ENCODE measurements at regions not wholly inside any gene's neighbourhood (a gene's known extent, or its start where the extent isn't known, plus 50 kb on each side); places are given as distances from the start of the nearest gene placed in this dataset.

GRCh38 chr7:12967322-12967721 lies 279.9 kb downstream of the ARL4A start:
- H3K4me3 ChIP-seq = no peak overlapping the region
- TF ChIP-seq EZH2phosphoT487 (IDR thresholded peaks at IDR 0.05; ENCODE audit: insufficient read depth, low read depth) (no peak), EZH2 (IDR thresholded peaks at IDR 0.05; ENCODE audit: insufficient read depth, poor library complexity, severe bottlenecking) (no peak)
- no peaks in the 10 kb centered on the region for H4K20me1 ChIP-seq (ENCODE audit: insufficient read depth)
- no peaks in the 10 kb centered on the region for H3F3A ChIP-seq (ENCODE audit: insufficient read depth)
- no peak for DNase-seq
- H3K27me3 ChIP-seq (replicated peaks; ENCODE audit: insufficient read depth) = no peaks in the 10 kb centered on the region
- no peaks in the 10 kb centered on the region for H3K9me2 ChIP-seq (ENCODE audit: insufficient read depth)
- no peak overlapping the region for H3K4me2 ChIP-seq (ENCODE audit: unreplicated experiment)
- H3K36me3 ChIP-seq (ENCODE audit: low read depth) = no peaks in the 10 kb centered on the region
- in situ Hi-C loops (cut with MboI) = no loop called here
- H2AFZ ChIP-seq = no peak overlapping the region
- no peak overlapping the region for H3K9ac ChIP-seq
- H3K4me1 ChIP-seq (ENCODE audit: insufficient read depth) = no peaks in the 10 kb centered on the region
- 68 to 74% methylated on average over 3 of the region's 3 CpGs for WGBS, 2 experiments (ENCODE audit: low coverage in 1 of 2, low lambda C conversion rate in 2 of 2, missing lambda C conversion rate in 2 of 2)
- no peak overlapping the region for H3K27ac ChIP-seq
- H3K9me3 ChIP-seq (ENCODE audit: low read depth) = no peaks in the 10 kb centered on the region
- no peaks in the 10 kb centered on the region for H3K79me2 ChIP-seq (ENCODE audit: insufficient read depth)

DNA sequence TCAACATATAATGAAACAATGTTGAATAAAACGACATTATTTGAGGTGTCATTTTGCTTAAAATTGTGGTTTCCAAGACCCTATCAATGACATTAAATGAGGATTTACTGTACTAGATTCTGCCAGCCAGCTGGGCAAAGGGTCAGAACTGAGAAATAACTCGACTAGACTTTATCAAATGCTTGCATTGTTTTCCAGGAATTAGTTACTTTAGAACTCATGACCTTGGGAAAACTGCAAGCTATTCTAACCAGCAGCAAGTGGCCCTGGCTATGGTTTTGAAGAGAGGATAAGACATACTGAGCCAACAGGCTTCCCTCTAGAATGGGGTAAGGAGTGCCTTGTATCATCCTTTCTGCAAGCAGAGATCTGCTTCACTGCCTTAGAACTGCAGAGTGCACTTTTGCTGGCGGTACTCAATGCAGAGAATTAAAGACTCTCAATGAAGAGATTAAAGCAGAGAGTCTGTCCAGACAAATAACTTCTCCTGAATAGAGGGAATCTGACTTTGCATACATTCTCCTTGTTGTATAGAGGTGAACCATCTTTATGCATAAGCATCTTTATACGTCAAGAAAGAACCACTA lies 281.5 kb downstream of the ARL4A start:
- in situ Hi-C loops (cut with MboI) = no loop called here
- no peak overlapping the region for H3K27ac ChIP-seq
- H3K27me3 ChIP-seq (replicated peaks; ENCODE audit: insufficient read depth) = no peaks in the 10 kb centered on the region
- no peak for DNase-seq
- WGBS, 2 experiments (ENCODE audit: low coverage in 1 of 2, low lambda C conversion rate in 2 of 2, missing lambda C conversion rate in 2 of 2) = 64 to 69% methylated on average over 4 of the region's 4 CpGs
- no peaks in the 10 kb centered on the region for H3K9me2 ChIP-seq (ENCODE audit: insufficient read depth)
- H2AFZ ChIP-seq = no peak overlapping the region
- TF ChIP-seq EZH2phosphoT487 (IDR thresholded peaks at IDR 0.05; ENCODE audit: insufficient read depth, low read depth) (no peak), EZH2 (IDR thresholded peaks at IDR 0.05; ENCODE audit: insufficient read depth, poor library complexity, severe bottlenecking) (no peak)
- H3K4me2 ChIP-seq (ENCODE audit: unreplicated experiment) = no peak overlapping the region
- H3K36me3 ChIP-seq (ENCODE audit: low read depth) = no peaks in the 10 kb centered on the region
- no peaks in the 10 kb centered on the region for H3K9me3 ChIP-seq (ENCODE audit: low read depth)
- H3F3A ChIP-seq (ENCODE audit: insufficient read depth) = no peaks in the 10 kb centered on the region
- H3K4me1 ChIP-seq (ENCODE audit: insufficient read depth) = no peaks in the 10 kb centered on the region
- no peak overlapping the region for H3K9ac ChIP-seq
- H3K79me2 ChIP-seq (ENCODE audit: insufficient read depth) = no peaks in the 10 kb centered on the region
- H4K20me1 ChIP-seq (ENCODE audit: insufficient read depth) = no peaks in the 10 kb centered on the region
- no peak overlapping the region for H3K4me3 ChIP-seq

DNA sequence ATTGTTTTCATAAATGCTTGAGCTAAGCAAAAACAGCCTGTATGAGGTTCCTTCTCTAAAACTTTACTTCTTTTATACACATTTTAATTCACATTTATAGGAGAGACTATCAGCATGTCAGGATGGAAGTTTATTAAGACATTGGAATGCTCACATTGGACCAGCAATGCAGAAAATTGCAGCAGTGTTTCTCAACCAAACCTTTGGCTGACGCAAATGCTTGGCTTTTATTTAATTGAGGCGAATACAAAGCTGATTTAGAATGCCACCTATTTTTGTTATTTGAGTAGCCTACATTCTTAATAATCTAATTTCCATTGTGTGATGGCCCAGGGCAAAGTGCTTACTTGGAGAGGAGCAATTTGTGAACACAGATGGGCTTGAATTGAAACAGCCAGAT lies 283.2 kb downstream of the ARL4A start:
- Histone ChIP-seq H2AFZ (no peak overlapping the region), H3K27ac (no peak overlapping the region), H3K9ac (no peak overlapping the region), H3K4me1 (ENCODE audit: insufficient read depth) (no peaks in the 10 kb centered on the region), H3F3A (ENCODE audit: insufficient read depth) (no peaks in the 10 kb centered on the region), H3K27me3 (replicated peaks; ENCODE audit: insufficient read depth) (no peaks in the 10 kb centered on the region), H3K9me3 (ENCODE audit: low read depth) (no peaks in the 10 kb centered on the region), H3K36me3 (ENCODE audit: low read depth) (no peaks in the 10 kb centered on the region), H4K20me1 (ENCODE audit: insufficient read depth) (no peaks in the 10 kb centered on the region), H3K9me2 (ENCODE audit: insufficient read depth) (no peaks in the 10 kb centered on the region), H3K79me2 (ENCODE audit: insufficient read depth) (no peaks in the 10 kb centered on the region), H3K4me3 (no peak overlapping the region), H3K4me2 (ENCODE audit: unreplicated experiment) (no peak overlapping the region)
- no peak for DNase-seq
- in situ Hi-C loops (cut with MboI) = no loop called here
- 61 to 65% methylated on average over 2 of the region's 2 CpGs for WGBS, 2 experiments (ENCODE audit: low coverage in 1 of 2, low lambda C conversion rate in 2 of 2, missing lambda C conversion rate in 2 of 2)
- TF ChIP-seq EZH2phosphoT487 (IDR thresholded peaks at IDR 0.05; ENCODE audit: insufficient read depth, low read depth) (no peak), EZH2 (IDR thresholded peaks at IDR 0.05; ENCODE audit: insufficient read depth, poor library complexity, severe bottlenecking) (no peak)

DNA sequence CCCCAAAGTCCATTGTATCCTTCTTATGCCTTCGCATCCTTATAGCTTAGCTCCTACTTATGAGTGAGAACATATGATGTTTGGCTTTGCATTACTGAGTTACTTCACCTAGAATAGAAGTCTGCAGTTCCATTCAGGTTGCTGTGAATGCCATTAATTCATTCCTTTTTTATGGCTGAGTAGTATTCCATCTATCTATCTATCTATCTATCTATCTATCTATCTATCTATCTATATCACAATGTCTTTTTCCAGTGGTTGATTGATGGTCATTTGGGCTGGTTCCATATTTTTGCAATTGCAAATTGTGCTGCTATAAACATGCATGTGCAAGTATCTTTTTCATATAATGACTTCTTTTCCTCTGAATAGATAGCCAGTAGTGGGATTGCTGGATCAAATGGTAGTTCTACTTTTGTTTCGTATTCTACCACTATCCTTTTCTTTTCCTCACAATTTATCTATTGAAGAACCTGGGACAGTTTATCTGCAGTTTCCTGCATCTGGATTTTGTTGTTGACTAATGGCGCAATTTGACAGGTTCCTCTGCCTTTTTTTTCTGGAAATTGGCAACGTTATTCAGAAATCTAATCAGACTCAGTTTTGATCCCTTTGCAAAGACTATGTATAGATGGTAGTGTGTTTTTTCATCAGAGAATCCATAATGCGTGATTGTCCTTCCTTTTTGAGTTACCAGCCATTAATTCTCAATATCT lies 287.2 kb downstream of the ARL4A start:
- Histone ChIP-seq H3K9ac (no peak overlapping the region), H3F3A (ENCODE audit: insufficient read depth) (no peaks in the 10 kb centered on the region), H3K4me2 (ENCODE audit: unreplicated experiment) (no peak overlapping the region), H3K79me2 (ENCODE audit: insufficient read depth) (no peaks in the 10 kb centered on the region), H3K9me3 (ENCODE audit: low read depth) (no peaks in the 10 kb centered on the region), H3K27ac (no peak overlapping the region), H4K20me1 (ENCODE audit: insufficient read depth) (no peaks in the 10 kb centered on the region), H3K36me3 (ENCODE audit: low read depth) (no peaks in the 10 kb centered on the region), H3K9me2 (ENCODE audit: insufficient read depth) (no peaks in the 10 kb centered on the region), H2AFZ (no peak overlapping the region), H3K4me3 (no peak overlapping the region), H3K4me1 (ENCODE audit: insufficient read depth) (no peaks in the 10 kb centered on the region), H3K27me3 (replicated peaks; ENCODE audit: insufficient read depth) (no peaks in the 10 kb centered on the region)
- TF ChIP-seq EZH2phosphoT487 (IDR thresholded peaks at IDR 0.05; ENCODE audit: insufficient read depth, low read depth) (no peak), EZH2 (IDR thresholded peaks at IDR 0.05; ENCODE audit: insufficient read depth, poor library complexity, severe bottlenecking) (no peak)
- 19 to 20% methylated on average over 5 of the region's 5 CpGs for WGBS, 2 experiments (ENCODE audit: low coverage in 1 of 2, low lambda C conversion rate in 2 of 2, missing lambda C conversion rate in 2 of 2)
- DNase-seq = no peak
- in situ Hi-C loops (cut with MboI) = no loop called here

Measured in GM23248 (cell line).